WTC11 (cell line): ENCODE measurements at regions not wholly inside any gene's neighbourhood (a gene's known extent, or its start where the extent isn't known, plus 50 kb on each side); places are given as distances from the start of the nearest gene placed in this dataset.

Experiments used
- NFYB ChIP-seq: sonication (generic); formaldehyde crosslinking; conservative IDR thresholded peaks from 2 replicates; pipeline ENCODE4 v1.8.0; 2022; ENCODE audit warnings: low read depth, missing genetic modification reagents
- TF ChIP-seq, protein P1 (sequence below): sonication (generic); formaldehyde crosslinking; IDR thresholded peaks from 2 replicates; pipeline ENCODE4 v1.8.1; 2023; ENCODE audit warnings: mild to moderate bottlenecking, moderate library complexity, missing genetic modification reagents

DNA sequence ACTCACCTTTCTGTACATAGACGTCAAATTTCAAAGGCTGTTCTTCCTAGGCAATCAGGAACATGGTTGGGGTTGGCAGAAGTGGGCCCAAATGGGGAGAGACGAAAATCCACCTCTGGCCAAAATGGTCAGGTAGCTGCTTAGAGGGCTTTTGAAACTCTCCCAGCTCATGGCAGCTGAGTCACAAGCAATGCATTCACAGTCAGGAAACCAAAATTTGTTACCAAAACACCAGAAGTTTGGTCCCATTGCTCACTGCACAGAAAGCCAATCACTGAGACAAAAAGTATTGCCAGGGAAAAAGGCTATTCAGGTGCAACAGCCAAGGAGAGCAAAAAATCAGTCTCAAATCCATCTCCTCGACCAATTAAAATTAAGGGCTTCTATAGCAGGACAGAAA is 539.6 kb upstream of the CCDC54 start:
- TF ChIP-seq, protein P1, sequence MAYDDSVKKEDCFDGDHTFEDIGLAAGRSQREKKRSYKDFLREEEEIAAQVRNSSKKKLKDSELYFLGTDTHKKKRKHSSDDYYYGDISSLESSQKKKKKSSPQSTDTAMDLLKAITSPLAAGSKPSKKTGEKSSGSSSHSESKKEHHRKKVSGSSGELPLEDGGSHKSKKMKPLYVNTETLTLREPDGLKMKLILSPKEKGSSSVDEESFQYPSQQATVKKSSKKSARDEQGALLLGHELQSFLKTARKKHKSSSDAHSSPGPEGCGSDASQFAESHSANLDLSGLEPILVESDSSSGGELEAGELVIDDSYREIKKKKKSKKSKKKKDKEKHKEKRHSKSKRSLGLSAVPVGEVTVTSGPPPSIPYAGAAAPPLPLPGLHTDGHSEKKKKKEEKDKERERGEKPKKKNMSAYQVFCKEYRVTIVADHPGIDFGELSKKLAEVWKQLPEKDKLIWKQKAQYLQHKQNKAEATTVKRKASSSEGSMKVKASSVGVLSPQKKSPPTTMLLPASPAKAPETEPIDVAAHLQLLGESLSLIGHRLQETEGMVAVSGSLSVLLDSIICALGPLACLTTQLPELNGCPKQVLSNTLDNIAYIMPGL (CRISPR knock-in tag): no peak
- no peak for TF ChIP-seq NFYB (CRISPR knock-in tag)
